Heart right ventricle (tissue), 16 donors: ENCODE measurements at regions not wholly inside any gene's neighbourhood (a gene's known extent, or its start where the extent isn't known, plus 50 kb on each side); places are given as distances from the start of the nearest gene placed in this dataset.

Experiments
- ATAC-seq, 8 donors: fragments of 200-7000 bp; cut with Tn5 transposase; one replicate each; pipeline ENCODE4 v1.9.1; 2020; ENCODE audit warnings: mild to moderate bottlenecking in 8 of 8, moderate library complexity in 8 of 8, moderate number of reproducible peaks in 1 of 8
- DNase-seq, 2 donors: peaks; one replicate each; pipeline ENCODE4 v3.0.0-alpha.2; 2020
- H3K27ac ChIP-seq, 10 donors: fragments of 200-600 bp; sonication (generic) in 2 of 10; one replicate each; pipeline versions ENCODE4 v1.5.0 to v1.8.0; 2020 to 2022; ENCODE audit warnings: mild to moderate bottlenecking in 3 of 10
- H3K27me3 ChIP-seq, 7 donors: fragments of 200-600 bp; one replicate each; pipeline ENCODE4 v1.8.0; 2021 to 2022; ENCODE audit warnings: mild to moderate bottlenecking in 2 of 7
- H3K36me3 ChIP-seq, 9 donors: fragments of 200-600 bp; sonication (generic) in 1 of 9; one replicate each; pipeline versions ENCODE4 v1.5.0 to v1.8.0; 2020 to 2022; ENCODE audit warnings: mild to moderate bottlenecking in 2 of 9
- H3K4me1 ChIP-seq, 9 donors: fragments of 200-600 bp; sonication (generic) in 1 of 9; one replicate each; pipeline versions ENCODE4 v1.5.0 to v1.8.0; 2020 to 2022; ENCODE audit warnings: mild to moderate bottlenecking in 4 of 9
- H3K4me3 ChIP-seq, 10 donors: fragments of 200-600 bp; sonication (generic) in 2 of 10; one replicate each; pipeline versions ENCODE4 v1.5.0 to v1.8.0; 2020 to 2022; ENCODE audit warnings: mild to moderate bottlenecking in 7 of 10, moderate library complexity in 2 of 10
- H3K9me3 ChIP-seq, 11 donors: fragments of 200-600 bp in 10 of 11; sonication (generic) in 2 of 11; one replicate each; pipeline versions ENCODE4 v1.5.0 to v1.8.0; 2013 to 2022; ENCODE audit warnings: mild to moderate bottlenecking in 2 of 11, control low read depth in 1 of 11, moderate library complexity in 1 of 11
- CTCF ChIP-seq, 9 donors: fragments of 200-600 bp; sonication (generic) in 2 of 9; IDR thresholded peaks; one replicate each; pipeline versions ENCODE4 v1.5.0 to v1.8.0; 2021 to 2022; ENCODE audit warnings: antibody characterized with exemption in 9 of 9, mild to moderate bottlenecking in 5 of 9, moderate library complexity in 1 of 9
- WGBS, 2 donors: extraction: QIAGEN DNeasy Blood & Tissue Kit; methylation state at CpG; one replicate each; pipeline ENCODE4 v1.1.7; 2013; ENCODE audit warnings: inconsistent platforms in 1 of 2; 5-methylcytosine and 5-hydroxymethylcytosine counted together
- intact Hi-C, 10 donors: fragments of 100-400 bp; cut with DNase I; formaldehyde crosslinking; loops; one replicate each; pipeline versions ENCODE4 v1.11.1 to v1.14.2; 2022
- donor health status: Arrhythmogenic right ventricular cardiomyopathy.
- donor health status: ischemic (EF 13 %, LVEDD 7.1; RV severe dilation, severe dysfunction).
- donor health status: healthy with polysubstance abuse.
- donor health status: DM: no; HTN: yes; CAD: no.
- donor health status: DM: no; HTN: no; CAD: no.
- donor health status: ischemic (EF 25% LVEDD 6.9; RV normal size, moderate dysfunction).
- donor health status: ischemic (EF 25% LVEDD 5.7; RV mildly dilated, moderate dysfunction).
- donor health status: healthy.
- donor health status: DM: yes; HTN: yes; CAD: no.
- donor health status: Ischemic cardiomyopathy.
- donor health status: ischemic (EF 35%, LVEDD 5.7; RV mildly dilated, moderate dysfunction).
- donor health status: nonischemic (EF 11% LVEDD 7.7; RV severe dilation, severe dysfunction).
- donor health status: DM: yes; HTN: yes; CAD: no.
- donor health status: PGD.
- donor health status: ischemic (EF 29% LVEDD 5.4; RV normal size, mild dysfunction).
- donor health status: nonischemic (EF 23%, LVEDD 6.1; RV moderate dilation, normal function).

- ATAC-seq (no peak), DNase-seq (no peak)
- Histone ChIP-seq H3K36me3 (no peaks in the 10 kb centered on the region), H3K4me1 (no peaks in the 10 kb centered on the region), H3K4me3 (no peak overlapping the region), H3K9me3 (no peaks in the 10 kb centered on the region), H3K27me3 (no peaks in the 10 kb centered on the region), H3K27ac (no peak overlapping the region)
- no peak for TF ChIP-seq CTCF (IDR thresholded peaks at IDR 0.05)
- WGBS, 2 donors = 28 to 38% methylated on average over 4 of the region's 4 CpGs
- intact Hi-C loops = no loop called here
Measured at GRCh38 chr6:114430534-114431124, 87.8 kb upstream of the HS3ST5 start.

GRCh38 chr6:114428341-114428740, 85.5 kb upstream of the HS3ST5 start:
- no peaks in the 10 kb centered on the region for H3K4me1 ChIP-seq
- H3K4me3 ChIP-seq = no peak overlapping the region
- H3K36me3 ChIP-seq = no peaks in the 10 kb centered on the region
- ATAC-seq (no peak), DNase-seq (no peak)
- 65 to 73% methylated on average over 2 of the region's 2 CpGs for WGBS, 2 donors
- no peak for TF ChIP-seq CTCF (IDR thresholded peaks at IDR 0.05)
- no peak overlapping the region for H3K27ac ChIP-seq
- intact Hi-C loops = no loop called here
- H3K27me3 ChIP-seq = no peaks in the 10 kb centered on the region
- no peaks in the 10 kb centered on the region for H3K9me3 ChIP-seq

DNA sequence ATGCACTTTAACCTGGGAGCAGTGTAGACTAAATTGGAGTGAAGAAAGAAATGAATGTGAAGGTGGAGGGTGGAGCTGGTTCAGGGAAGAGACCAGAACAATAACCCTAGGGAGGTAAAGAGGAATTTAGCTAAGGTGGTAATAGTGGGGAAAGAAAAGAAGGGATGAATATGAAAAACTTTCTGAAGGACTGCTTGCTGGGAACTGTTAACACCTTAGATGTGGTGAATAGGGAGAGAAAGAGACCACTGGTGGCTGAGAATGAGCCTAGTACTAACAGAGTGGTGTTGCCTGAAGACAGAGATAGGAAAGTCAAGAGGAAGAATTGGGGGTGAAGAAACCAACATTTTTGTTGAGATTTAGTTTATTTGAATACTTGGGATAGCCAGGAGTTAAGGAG, 78.4 kb upstream of the HS3ST5 start:
- ATAC-seq (no peak), DNase-seq (no peak)
- H3K4me1 ChIP-seq = no peaks in the 10 kb centered on the region
- H3K27ac ChIP-seq = no peak overlapping the region
- intact Hi-C loops = no loop called here
- H3K27me3 ChIP-seq = no peaks in the 10 kb centered on the region
- H3K9me3 ChIP-seq = no peaks in the 10 kb centered on the region
- H3K36me3 ChIP-seq = no peaks in the 10 kb centered on the region
- TF ChIP-seq CTCF (IDR thresholded peaks at IDR 0.05) = no peak
- H3K4me3 ChIP-seq = no peak overlapping the region

DNA sequence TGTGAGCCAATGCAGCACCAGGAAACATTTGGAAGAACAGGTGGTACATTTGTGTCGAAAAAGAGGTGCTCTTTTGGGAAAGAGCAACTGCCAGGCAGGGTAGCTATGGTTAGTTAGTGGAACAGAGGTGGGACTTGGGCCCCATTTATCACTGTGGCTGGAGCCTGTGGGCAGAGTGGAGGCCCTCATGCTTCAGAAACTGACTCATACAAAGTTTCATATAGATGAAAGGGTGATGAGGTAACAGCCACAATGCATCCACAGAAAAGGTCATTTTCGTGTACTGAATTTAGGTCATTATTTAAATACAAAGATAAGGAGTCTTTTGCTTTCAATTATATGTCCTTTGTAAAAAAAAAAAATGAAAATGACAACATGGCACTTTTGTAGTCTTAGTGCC, 76.4 kb upstream of the HS3ST5 start:
- no peaks in the 10 kb centered on the region for H3K4me1 ChIP-seq
- intact Hi-C loops = no loop called here
- DNase-seq = no peak
- no peaks in the 10 kb centered on the region for H3K9me3 ChIP-seq
- 46 to 71% methylated on average over 2 of the region's 2 CpGs for WGBS, 2 donors
- no peak overlapping the region for H3K4me3 ChIP-seq
- ATAC-seq = no peak
- H3K27me3 ChIP-seq = no peaks in the 10 kb centered on the region
- no peak overlapping the region for H3K27ac ChIP-seq
- no peaks in the 10 kb centered on the region for H3K36me3 ChIP-seq
- TF ChIP-seq CTCF (IDR thresholded peaks at IDR 0.05) = no peak
